ENCODE measurements at regions not wholly inside any gene's neighbourhood (a gene's known extent, or its start where the extent isn't known, plus 50 kb on each side); places are given as distances from the start of the nearest gene placed in this dataset.
A peak's percentile ranks its signal among the peaks of the same experiment; 100 is the strongest.

- Histone ChIP-seq H3K4me3 (no peak overlapping the region), H3K36me3 (replicated peaks; ENCODE audit: insufficient read depth, low read depth) (no peaks in the 10 kb centered on the region), H3K4me2 (no peak overlapping the region), H3K4me1 (ENCODE audit: insufficient read depth) (peaks cover 28% of the 10 kb centered on the region), H3K27me3 (no peaks in the 10 kb centered on the region), H4K20me1 (ENCODE audit: insufficient read depth, poor library complexity, severe bottlenecking) (no peaks in the 10 kb centered on the region), H3K9me2 (replicated peaks; ENCODE audit: insufficient read depth) (no peaks in the 10 kb centered on the region), H2AFZ (no peak overlapping the region), H3K9me3 (ENCODE audit: low read depth) (no peaks in the 10 kb centered on the region), H3K79me2 (no peaks in the 10 kb centered on the region), H3K27ac (peak overlapping the region; percentile 38)
- DNase-seq (ENCODE audit: low spot score): no peak
- WGBS (ENCODE audit: low lambda C conversion rate, missing lambda C conversion rate): 94% methylated on average over 1 of the region's 1 CpG
- TF ChIP-seq CTCF (IDR thresholded peaks at IDR 0.05; ENCODE audit: poor library complexity) (no peak), EZH2 (IDR thresholded peaks at IDR 0.05; ENCODE audit: borderline replicate concordance) (no peak), EZH2phosphoT487 (IDR thresholded peaks at IDR 0.05; ENCODE audit: low read depth, severe bottlenecking, unreplicated experiment) (no peak)
Observed at GRCh38 chr1:228804173-228804572, 68.9 kb downstream of the RHOU start.

GRCh38 chr1:228804640-228805413 lies 69.5 kb downstream of the RHOU start:
- H4K20me1 ChIP-seq (ENCODE audit: insufficient read depth, poor library complexity, severe bottlenecking): no peaks in the 10 kb centered on the region
- H3K79me2 ChIP-seq: no peaks in the 10 kb centered on the region
- H3K4me3 ChIP-seq: no peak overlapping the region
- peak overlapping the region; percentile 51 for H3K4me2 ChIP-seq
- H3K27me3 ChIP-seq: no peaks in the 10 kb centered on the region
- no peaks in the 10 kb centered on the region for H3K36me3 ChIP-seq (replicated peaks; ENCODE audit: insufficient read depth, low read depth)
- TF ChIP-seq CTCF (IDR thresholded peaks at IDR 0.05; ENCODE audit: poor library complexity): no peak
- no peak for TF ChIP-seq EZH2phosphoT487 (IDR thresholded peaks at IDR 0.05; ENCODE audit: low read depth, severe bottlenecking, unreplicated experiment)
- no peak for TF ChIP-seq EZH2 (IDR thresholded peaks at IDR 0.05; ENCODE audit: borderline replicate concordance)
- peak overlapping the region; percentile 38 for H3K27ac ChIP-seq
- H2AFZ ChIP-seq: no peak overlapping the region
- WGBS (ENCODE audit: low lambda C conversion rate, missing lambda C conversion rate): 39% methylated on average over 11 of the region's 11 CpGs
- peaks cover 34% of the 10 kb centered on the region for H3K4me1 ChIP-seq (ENCODE audit: insufficient read depth)
- no peaks in the 10 kb centered on the region for H3K9me2 ChIP-seq (replicated peaks; ENCODE audit: insufficient read depth)
- DNase-seq (ENCODE audit: low spot score): peak; percentile 39
- no peaks in the 10 kb centered on the region for H3K9me3 ChIP-seq (ENCODE audit: low read depth)

GRCh38 chr1:228807904-228808605 lies 72.8 kb downstream of the RHOU start:
- no peak for TF ChIP-seq EZH2phosphoT487 (IDR thresholded peaks at IDR 0.05; ENCODE audit: low read depth, severe bottlenecking, unreplicated experiment)
- no peak for TF ChIP-seq CTCF (IDR thresholded peaks at IDR 0.05; ENCODE audit: poor library complexity)
- TF ChIP-seq EZH2 (IDR thresholded peaks at IDR 0.05; ENCODE audit: borderline replicate concordance): no peak
- WGBS (ENCODE audit: low lambda C conversion rate, missing lambda C conversion rate): 57% methylated on average over 7 of the region's 7 CpGs
- H3K79me2 ChIP-seq: no peaks in the 10 kb centered on the region
- no peaks in the 10 kb centered on the region for H3K27me3 ChIP-seq
- no peak for DNase-seq (ENCODE audit: low spot score)
- no peak overlapping the region for H2AFZ ChIP-seq
- H3K4me1 ChIP-seq (ENCODE audit: insufficient read depth): peaks cover 36% of the 10 kb centered on the region
- no peak overlapping the region for H3K4me2 ChIP-seq
- no peaks in the 10 kb centered on the region for H4K20me1 ChIP-seq (ENCODE audit: insufficient read depth, poor library complexity, severe bottlenecking)
- H3K36me3 ChIP-seq (replicated peaks; ENCODE audit: insufficient read depth, low read depth): no peaks in the 10 kb centered on the region
- H3K9me3 ChIP-seq (ENCODE audit: low read depth): no peaks in the 10 kb centered on the region
- no peak overlapping the region for H3K27ac ChIP-seq
- H3K4me3 ChIP-seq: no peak overlapping the region
- H3K9me2 ChIP-seq (replicated peaks; ENCODE audit: insufficient read depth): no peaks in the 10 kb centered on the region

Measured in hepatocyte (in vitro differentiated cells).